OCI-LY7 (cell line): ENCODE measurements at regions not wholly inside any gene's neighbourhood (a gene's known extent, or its start where the extent isn't known, plus 50 kb on each side); places are given as distances from the start of the nearest gene placed in this dataset.

Experiments
- BruUV-seq: library from RNA; stranded (reverse); fragments of 400-500 nt; replicated peaks from 2 replicates; lab custom pipeline; 2021; lab: Mats Ljungman, UMichigan
- CTCF ChIA-PET: fragments of 300-600 bp; sonication (Branson Sonifier 250); formaldehyde crosslinking; loops from one replicate; lab custom pipeline; 2022; ENCODE audit warnings: antibody characterized with exemption; ENCODE audit not compliant: unreplicated experiment; lab: Charles Lee
- POLR2A ChIA-PET: fragments of 300-600 bp; sonication (Branson Sonifier 250); formaldehyde crosslinking; loops from one replicate; lab custom pipeline; 2022; ENCODE audit warnings: antibody characterized with exemption; lab: Charles Lee
- DNase-seq: peaks from one replicate; pipeline ENCODE4 v3.0.0-alpha.2; 2015; ENCODE audit warnings: low spot score
- H2AFZ ChIP-seq: fragments of 200-600 bp; sonication (generic), shearing (Covaris generic); 2 replicates; pipeline ENCODE4 v1.6.1; 2014; ENCODE audit warnings: mild to moderate bottlenecking, antibody characterized with exemption, low read length, moderate library complexity
- H3K27ac ChIP-seq: fragments of 200-600 bp; sonication (generic); 2 replicates; pipeline ENCODE4 v1.5.1; 2014; ENCODE audit warnings: mixed run types, low read depth, mild to moderate bottlenecking, moderate library complexity, low read length, inconsistent platforms; ENCODE audit not compliant: poor library complexity, severe bottlenecking
- H3K36me3 ChIP-seq: fragments of 200-600 bp; sonication (generic); 2 replicates; pipeline ENCODE4 v1.6.1; 2014; ENCODE audit warnings: mild to moderate bottlenecking, antibody characterized with exemption, low read length, moderate library complexity, mixed read lengths; ENCODE audit not compliant: insufficient read depth
- H3K4me1 ChIP-seq: fragments of 200-600 bp; sonication (generic); 2 replicates; pipeline ENCODE4 v1.5.1; 2014; ENCODE audit warnings: mild to moderate bottlenecking, low read length; ENCODE audit not compliant: insufficient read depth, poor library complexity, severe bottlenecking
- H3K4me2 ChIP-seq: fragments of 200-600 bp; sonication (generic); 2 replicates; pipeline ENCODE4 v1.6.1; 2014; ENCODE audit warnings: mild to moderate bottlenecking, low read length
- H3K4me3 ChIP-seq: fragments of 200-600 bp; sonication (generic); 2 replicates; pipeline ENCODE4 v1.5.1; 2014; ENCODE audit warnings: mild to moderate bottlenecking, low read depth, low read length; ENCODE audit not compliant: poor library complexity, severe bottlenecking
- H3K79me2 ChIP-seq: fragments of 200-600 bp; sonication (generic); 2 replicates; pipeline ENCODE4 v1.6.1; 2016; ENCODE audit warnings: low read depth, mild to moderate bottlenecking, low read length, moderate library complexity, mixed read lengths; ENCODE audit not compliant: insufficient read depth
- H3K9me2 ChIP-seq: fragments of 200-600 bp; sonication (generic); 2 replicates; pipeline ENCODE4 v1.6.1; 2016; ENCODE audit warnings: mild to moderate bottlenecking, low read length, mixed read lengths; ENCODE audit not compliant: insufficient read depth
- H3K9me3 ChIP-seq: fragments of 200-600 bp; sonication (generic); 2 replicates; pipeline ENCODE4 v1.6.1; 2014; ENCODE audit warnings: mild to moderate bottlenecking, mixed run types, low read length, mixed read lengths
- H4K20me1 ChIP-seq: fragments of 200-600 bp; sonication (generic); 2 replicates; pipeline ENCODE4 v1.6.1; 2014; ENCODE audit warnings: mild to moderate bottlenecking, antibody characterized with exemption, low read length, moderate library complexity, mixed read lengths; ENCODE audit not compliant: insufficient read depth
- EZH2phosphoT487 ChIP-seq: fragments of 200-600 bp; sonication (generic); IDR thresholded peaks from 2 replicates; pipeline ENCODE4 v1.6.1; 2018; ENCODE audit warnings: low read depth, borderline replicate concordance, mild to moderate bottlenecking, mixed run types, antibody characterized with exemption, low read length, moderate library complexity, mixed read lengths
- intact Hi-C: fragments of 100-400 bp; cut with micrococcal nuclease; formaldehyde crosslinking; loops from one replicate; pipeline ENCODE4 v1.10.0; 2022; ENCODE audit not compliant: unreplicated experiment
- TF ChIP-seq, protein P1 (sequence below): fragments of 200-600 bp; sonication (generic); conservative IDR thresholded peaks from 2 replicates; pipeline ENCODE4 v1.5.1; 2014; ENCODE audit warnings: mild to moderate bottlenecking, antibody characterized with exemption, low read length, moderate library complexity, mixed read lengths

DNA sequence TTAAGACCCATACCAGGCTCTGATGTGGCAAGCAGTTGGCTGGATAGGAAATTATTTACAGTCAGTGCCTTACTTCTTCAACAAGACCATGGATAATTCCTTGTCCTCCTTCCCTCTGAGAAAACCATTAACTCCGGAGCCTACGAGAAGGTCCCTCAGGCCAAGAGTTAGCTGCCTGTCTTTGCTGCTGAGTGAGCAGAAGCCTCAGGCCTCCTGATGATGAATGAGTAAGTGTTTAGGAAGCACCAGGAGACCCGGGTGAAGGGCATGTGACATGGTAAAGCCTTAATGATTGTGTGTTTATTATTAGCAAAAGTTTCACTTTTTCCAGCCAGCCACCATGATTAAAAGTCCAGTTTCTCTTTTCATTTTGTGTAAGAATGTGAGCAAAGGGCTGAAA lies 174.9 kb upstream of the TOPAZ1 start:
- no peak overlapping the region for H3K4me2 ChIP-seq
- H3K4me3 ChIP-seq = no peak overlapping the region
- no peaks in the 10 kb centered on the region for H3K79me2 ChIP-seq
- no peak overlapping the region for H2AFZ ChIP-seq
- intact Hi-C loops = no loop called here
- DNase-seq = no peak
- no peaks in the 10 kb centered on the region for H3K36me3 ChIP-seq
- no TSS peak for BruUV-seq
- H3K4me1 ChIP-seq = no peaks in the 10 kb centered on the region
- H3K9me2 ChIP-seq = no peaks in the 10 kb centered on the region
- TF ChIP-seq, protein P1, sequence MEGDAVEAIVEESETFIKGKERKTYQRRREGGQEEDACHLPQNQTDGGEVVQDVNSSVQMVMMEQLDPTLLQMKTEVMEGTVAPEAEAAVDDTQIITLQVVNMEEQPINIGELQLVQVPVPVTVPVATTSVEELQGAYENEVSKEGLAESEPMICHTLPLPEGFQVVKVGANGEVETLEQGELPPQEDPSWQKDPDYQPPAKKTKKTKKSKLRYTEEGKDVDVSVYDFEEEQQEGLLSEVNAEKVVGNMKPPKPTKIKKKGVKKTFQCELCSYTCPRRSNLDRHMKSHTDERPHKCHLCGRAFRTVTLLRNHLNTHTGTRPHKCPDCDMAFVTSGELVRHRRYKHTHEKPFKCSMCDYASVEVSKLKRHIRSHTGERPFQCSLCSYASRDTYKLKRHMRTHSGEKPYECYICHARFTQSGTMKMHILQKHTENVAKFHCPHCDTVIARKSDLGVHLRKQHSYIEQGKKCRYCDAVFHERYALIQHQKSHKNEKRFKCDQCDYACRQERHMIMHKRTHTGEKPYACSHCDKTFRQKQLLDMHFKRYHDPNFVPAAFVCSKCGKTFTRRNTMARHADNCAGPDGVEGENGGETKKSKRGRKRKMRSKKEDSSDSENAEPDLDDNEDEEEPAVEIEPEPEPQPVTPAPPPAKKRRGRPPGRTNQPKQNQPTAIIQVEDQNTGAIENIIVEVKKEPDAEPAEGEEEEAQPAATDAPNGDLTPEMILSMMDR = no peak
- no peak for TF ChIP-seq EZH2phosphoT487
- no peak overlapping the region for H3K27ac ChIP-seq
- ChIA-PET POLR2A (no interaction called here), CTCF (no interaction called here)
- H4K20me1 ChIP-seq = no peaks in the 10 kb centered on the region
- H3K9me3 ChIP-seq = no peaks in the 10 kb centered on the region

DNA sequence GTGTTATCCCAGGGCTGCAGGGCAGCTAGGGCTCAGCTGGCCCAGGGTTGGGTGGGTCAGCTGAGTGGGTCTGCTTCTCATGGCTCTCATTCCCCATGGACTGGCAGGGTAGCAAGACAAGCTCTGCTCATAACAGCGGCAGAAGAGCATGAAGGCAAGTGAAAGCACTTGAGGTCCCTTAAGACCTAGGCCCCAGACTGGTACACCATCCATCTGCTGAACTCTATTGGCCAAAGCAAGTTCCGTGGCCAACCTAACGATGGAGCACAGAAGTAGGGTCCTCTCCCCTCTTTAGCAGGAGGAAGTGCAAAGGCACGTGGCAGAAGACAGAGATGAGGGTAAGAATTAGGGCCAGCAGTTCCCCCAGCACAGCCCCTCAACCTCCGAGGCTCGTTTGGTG lies 174.3 kb upstream of the TOPAZ1 start:
- H4K20me1 ChIP-seq = no peaks in the 10 kb centered on the region
- no peak overlapping the region for H3K4me3 ChIP-seq
- POLR2A ChIA-PET = interaction anchor here (0.5 kb wide), 1 partner anchor 110 kb away, joined by 4 read pairs; no protein-coding TSS in a partner anchor
- no TSS peak for BruUV-seq
- no peaks in the 10 kb centered on the region for H3K36me3 ChIP-seq
- CTCF ChIA-PET = interaction anchor here (0.5 kb wide), 1 partner anchor 23 kb away, joined by 3 read pairs; no protein-coding TSS in a partner anchor
- H3K4me2 ChIP-seq = no peak overlapping the region
- no peaks in the 10 kb centered on the region for H3K4me1 ChIP-seq
- TF ChIP-seq EZH2phosphoT487 = no peak
- TF ChIP-seq, protein P1 = no peak
- H2AFZ ChIP-seq = no peak overlapping the region
- intact Hi-C loops = no loop called here
- H3K27ac ChIP-seq = no peak overlapping the region
- no peaks in the 10 kb centered on the region for H3K9me3 ChIP-seq
- no peaks in the 10 kb centered on the region for H3K9me2 ChIP-seq
- no peak for DNase-seq
- H3K79me2 ChIP-seq = no peaks in the 10 kb centered on the region

GRCh38 chr3:44068753-44069152 lies 172.9 kb upstream of the TOPAZ1 start:
- no peak for DNase-seq
- Histone ChIP-seq H3K4me1 (no peaks in the 10 kb centered on the region), H2AFZ (no peak overlapping the region), H3K4me3 (no peak overlapping the region), H3K79me2 (no peaks in the 10 kb centered on the region), H3K4me2 (no peak overlapping the region), H4K20me1 (no peaks in the 10 kb centered on the region), H3K36me3 (no peaks in the 10 kb centered on the region), H3K9me3 (no peaks in the 10 kb centered on the region), H3K27ac (no peak overlapping the region), H3K9me2 (no peaks in the 10 kb centered on the region)
- no TSS peak for BruUV-seq
- ChIA-PET POLR2A (no interaction called here), CTCF (no interaction called here)
- intact Hi-C loops = no loop called here
- TF ChIP-seq EZH2phosphoT487 = no peak
- TF ChIP-seq, protein P1 = no peak
